NCI-H510A treated with DMSO at 0.1 percent for 48 hours (cell line): ENCODE measurements at regions not wholly inside any gene's neighbourhood (a gene's known extent, or its start where the extent isn't known, plus 50 kb on each side); places are given as distances from the start of the nearest gene placed in this dataset.

ENCODE experiments used
- DNase-seq: peaks from one replicate; lab custom pipeline; 2025; lab: John Stamatoyannopoulos, UW

GRCh38 chr12:78586790-78587189 lies 277.8 kb upstream of the SYT1 start:
- DNase-seq: no peak

- DNase-seq: no peak
Observed at GRCh38 chr12:78599366-78599765, 265.2 kb upstream of the SYT1 start.

- DNase-seq: no peak
Observed at GRCh38 chr12:78600541-78600940, 264.0 kb upstream of the SYT1 start.

DNA sequence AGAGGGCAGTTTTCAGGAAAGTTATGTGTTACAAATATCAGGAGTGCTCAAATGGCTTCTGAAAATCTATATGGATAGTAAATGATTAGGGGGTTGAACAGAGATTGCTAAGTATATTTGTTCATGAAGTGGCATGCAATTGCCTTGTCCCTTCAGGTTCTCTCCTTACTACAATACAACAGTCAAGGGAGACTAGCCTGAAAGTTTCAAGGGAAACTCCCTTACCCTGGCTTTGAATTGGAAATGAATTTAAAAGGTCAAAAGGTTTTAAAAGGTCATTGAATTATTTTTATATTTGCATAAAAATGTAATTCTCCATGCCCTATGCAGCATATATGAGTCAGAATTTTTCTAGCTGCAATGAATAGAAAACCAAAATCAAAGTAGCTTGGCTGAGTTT lies 253.1 kb upstream of the SYT1 start:
- no peak for DNase-seq

- no peak for DNase-seq
Observed at GRCh38 chr12:78612190-78612589, 252.4 kb upstream of the SYT1 start.

GRCh38 chr12:78617683-78618082 lies 246.9 kb upstream of the SYT1 start:
- no peak for DNase-seq

DNA sequence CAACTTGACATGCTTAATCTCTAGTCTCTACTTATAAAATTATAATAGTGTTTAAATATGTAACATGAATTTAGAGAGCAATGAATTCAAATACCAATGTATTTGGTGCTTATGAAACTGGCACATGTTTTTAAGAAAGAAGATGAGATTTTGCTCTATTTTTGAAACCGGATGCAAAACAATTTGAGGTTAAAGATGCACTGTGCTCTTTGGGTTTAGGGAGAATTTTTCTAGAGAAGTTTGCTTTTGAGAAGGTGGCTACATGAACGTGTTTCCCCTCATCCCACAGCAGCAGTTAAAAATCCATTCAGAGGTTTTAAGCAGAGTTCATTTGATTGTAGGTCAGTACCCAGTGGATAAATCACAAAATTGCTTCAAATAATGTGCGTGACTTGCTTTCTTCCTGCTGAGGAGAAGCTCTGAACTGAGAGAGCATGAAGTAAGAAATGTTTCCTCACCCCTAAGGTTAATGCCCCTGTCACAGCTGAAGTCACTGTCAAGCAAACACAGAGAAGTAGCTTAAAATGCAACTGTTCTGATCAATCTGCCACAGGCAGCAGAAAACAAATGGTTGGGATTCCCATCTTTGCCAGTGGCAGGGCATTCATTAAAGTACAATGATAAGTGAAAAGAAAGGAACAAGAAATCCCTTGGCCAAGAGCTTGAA lies 241.9 kb upstream of the SYT1 start:
- no peak for DNase-seq

DNA sequence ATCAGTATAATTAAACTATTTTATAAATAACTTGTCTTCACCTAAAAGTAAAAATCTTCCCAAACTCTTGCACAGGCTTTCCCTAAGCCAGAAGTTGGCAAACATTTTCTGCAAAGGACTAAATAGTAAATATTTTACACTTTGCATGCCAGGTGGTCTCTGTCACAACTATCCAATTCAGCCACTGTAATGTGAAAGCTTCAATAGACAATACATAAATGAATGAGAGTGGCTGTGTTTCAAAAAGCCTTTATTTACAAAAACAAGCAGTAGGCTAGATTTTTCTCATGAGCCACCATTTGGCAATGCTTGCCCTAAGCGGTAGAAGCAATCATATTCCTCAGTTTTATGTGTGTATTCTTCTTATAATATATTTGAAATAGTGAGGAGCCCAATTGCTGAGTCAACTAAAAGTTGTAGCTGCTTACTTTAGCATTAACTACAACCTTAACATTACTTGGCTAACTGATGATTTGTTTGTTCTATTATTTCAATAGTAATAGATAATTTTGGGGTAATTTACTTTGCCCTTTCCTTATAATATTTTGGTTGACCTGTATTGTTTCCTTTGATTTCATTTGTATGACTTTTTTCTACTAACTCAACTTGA lies 236.0 kb upstream of the SYT1 start:
- DNase-seq: no peak

DNA sequence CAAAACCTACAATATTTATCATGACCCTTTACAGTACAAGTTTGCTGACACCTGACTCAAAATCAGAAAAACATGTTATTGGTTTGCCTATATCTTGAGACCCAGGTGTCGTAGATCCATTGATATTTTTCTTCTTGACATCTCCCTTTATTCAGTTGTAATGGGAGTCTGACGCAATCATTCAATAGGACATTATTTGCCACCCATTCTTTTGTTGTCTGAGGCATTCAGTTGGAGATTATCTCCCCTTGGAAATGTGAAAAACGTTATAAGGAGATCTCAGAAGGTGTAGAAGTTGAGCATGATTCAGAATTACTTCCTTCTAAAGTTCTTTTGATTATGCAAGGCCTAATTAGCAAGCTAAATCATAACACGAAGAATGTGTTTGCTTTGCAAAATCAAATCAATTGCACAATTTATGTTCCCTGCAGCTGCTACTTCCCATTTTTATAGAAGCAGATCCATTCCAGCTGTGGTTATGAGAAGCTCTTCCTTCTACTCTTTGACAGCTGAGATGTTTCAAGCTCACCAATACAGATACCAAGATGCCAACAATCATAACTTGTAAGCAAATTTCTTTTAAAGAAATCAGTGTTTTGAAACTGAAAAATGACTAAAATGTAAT lies 228.2 kb upstream of the SYT1 start:
- DNase-seq: no peak

DNA sequence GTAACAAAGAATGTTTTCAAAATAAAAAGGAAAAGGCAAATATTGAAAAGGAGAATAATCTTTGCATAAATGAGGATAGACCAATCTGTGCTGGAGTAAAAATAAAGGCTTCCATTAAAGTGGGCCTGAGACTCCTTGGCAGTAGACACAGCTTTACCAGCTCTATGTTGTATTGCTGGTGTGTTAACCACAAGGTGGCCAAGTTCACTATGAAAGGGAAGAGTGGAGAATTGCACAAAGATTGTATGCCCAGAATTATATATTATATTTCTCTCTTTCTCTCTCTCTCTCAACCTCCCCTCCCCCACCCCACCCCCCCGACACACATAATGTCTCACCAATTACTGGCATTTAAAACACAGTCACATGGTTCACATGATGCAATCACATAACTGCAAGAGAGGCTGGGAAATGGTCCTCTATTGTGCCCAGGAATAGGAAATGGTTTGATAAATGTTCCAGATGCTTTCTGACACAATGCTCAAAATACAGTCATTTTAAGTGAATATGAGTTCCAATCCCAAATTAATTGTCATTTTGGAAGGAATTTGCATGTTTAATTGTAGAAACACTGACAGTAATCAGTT lies 222.6 kb upstream of the SYT1 start:
- no peak for DNase-seq

DNA sequence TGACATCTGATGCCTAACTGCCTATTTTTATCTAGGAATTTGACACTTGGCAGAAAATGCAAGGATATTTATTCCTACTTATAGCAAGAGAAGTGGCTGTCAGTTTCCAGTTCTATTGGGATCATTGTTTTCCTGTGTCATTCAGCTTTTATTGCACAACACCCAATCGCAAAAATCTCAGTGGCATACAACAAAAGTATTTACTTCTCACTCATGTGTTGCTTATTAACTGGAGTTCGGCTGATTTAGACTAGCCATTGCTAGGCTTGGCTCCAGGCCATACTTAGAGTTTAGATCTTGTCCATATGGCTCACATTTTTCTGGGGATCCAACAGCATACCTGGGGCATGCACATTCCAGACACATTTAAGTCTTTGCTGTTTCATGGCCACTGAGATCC lies 218.6 kb upstream of the SYT1 start:
- no peak for DNase-seq

DNA sequence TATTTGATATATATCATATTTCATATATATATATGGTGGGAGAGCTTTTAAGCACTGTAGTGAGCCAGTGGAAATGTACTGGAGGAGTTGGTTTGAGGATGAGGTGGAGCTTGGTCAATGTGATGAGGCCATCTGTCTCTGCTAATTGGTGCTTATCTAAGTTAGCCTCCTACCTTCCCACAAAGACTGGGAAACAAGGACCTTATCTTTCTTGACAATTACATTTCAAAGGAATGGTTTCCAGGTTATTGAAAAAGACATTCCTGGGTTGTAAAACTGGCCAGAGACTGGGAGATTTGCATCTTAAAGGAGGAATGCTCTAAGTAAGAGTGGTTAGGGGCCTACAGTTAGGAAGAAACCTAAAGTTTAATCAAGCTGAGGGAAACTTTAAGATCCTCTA lies 212.8 kb upstream of the SYT1 start:
- DNase-seq: no peak

DNA sequence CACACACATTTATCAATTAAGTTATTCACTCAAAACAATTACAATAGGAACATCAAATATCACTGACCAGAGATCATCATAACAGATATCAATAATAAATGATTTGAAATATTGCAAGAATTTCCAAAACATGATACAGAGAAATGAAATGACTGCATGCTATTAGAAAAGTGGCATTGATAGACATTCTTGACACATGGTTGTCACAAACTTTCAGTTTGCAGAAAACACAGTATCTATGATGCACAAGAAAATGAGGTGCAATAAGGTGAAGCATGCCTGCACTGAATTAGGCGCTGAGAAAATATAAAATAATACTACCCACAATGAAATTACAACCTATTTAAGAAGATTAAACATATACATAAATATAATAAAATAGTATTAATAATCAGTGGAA lies 198.0 kb upstream of the SYT1 start:
- DNase-seq: no peak

- DNase-seq: no peak
Observed at GRCh38 chr12:78671295-78671694, 193.3 kb upstream of the SYT1 start.

GRCh38 chr12:78672033-78672432 lies 192.5 kb upstream of the SYT1 start:
- no peak for DNase-seq

GRCh38 chr12:78674311-78675090 lies 190.1 kb upstream of the SYT1 start:
- no peak for DNase-seq

GRCh38 chr12:78680596-78680995 lies 184.0 kb upstream of the SYT1 start:
- no peak for DNase-seq

DNA sequence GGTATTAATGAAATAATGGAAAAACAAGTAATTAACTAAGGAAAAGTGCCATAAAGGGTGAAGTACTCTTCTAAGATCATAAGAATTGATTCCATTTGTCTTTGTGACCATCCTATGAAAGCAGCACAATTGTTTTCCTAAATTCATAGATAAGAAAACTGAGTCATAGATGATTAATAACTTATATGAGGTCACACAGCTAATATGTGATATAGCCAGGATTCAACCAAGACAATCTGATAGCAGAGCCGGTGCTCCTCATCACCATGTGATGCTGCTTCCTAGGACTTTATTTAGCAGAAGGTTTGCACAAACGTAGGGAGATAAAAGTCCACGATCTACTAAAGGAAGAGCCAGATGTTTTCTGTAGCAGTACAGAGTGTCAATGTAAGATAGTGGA lies 181.5 kb upstream of the SYT1 start:
- no peak for DNase-seq

GRCh38 chr12:78683626-78684025 lies 180.9 kb upstream of the SYT1 start:
- no peak for DNase-seq

DNA sequence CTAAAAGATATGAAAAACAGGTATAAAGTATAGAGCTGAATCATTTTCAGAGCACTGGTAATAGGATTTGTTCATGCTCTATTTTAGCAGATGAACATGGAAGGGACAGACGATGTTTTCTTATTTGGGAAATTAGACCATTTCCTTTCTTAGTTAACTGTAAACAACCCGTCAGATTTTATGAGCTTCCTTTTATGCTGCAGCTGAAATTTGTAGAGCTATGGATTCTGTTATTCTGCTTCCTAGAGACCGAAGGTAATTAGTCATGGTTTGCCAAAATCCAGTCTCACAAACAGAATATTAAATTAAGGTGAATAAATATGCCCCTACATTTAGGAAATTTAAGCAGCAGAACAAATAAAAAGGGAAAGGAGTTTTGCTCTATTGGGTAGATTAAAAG lies 180.2 kb upstream of the SYT1 start:
- no peak for DNase-seq

DNA sequence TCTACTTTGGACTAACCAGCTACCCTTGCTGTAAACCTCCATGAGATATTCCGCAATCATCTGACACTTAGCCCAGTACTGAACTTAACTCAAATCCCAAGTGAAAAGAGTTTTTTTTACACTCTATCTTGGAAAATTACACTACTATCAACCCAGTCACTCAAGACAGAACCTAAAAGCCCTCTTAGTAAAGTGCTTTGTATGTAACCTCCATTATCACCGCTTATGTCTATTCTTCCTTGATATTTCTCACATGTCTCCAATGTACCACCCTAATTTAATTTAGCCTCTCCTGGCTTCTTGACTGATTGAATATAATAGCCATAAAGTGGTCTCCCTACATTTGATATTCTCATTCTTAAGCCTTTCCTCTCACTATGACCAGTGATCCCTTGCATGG lies 168.8 kb upstream of the SYT1 start:
- no peak for DNase-seq

- no peak for DNase-seq
Observed at GRCh38 chr12:78696267-78696666, 168.3 kb upstream of the SYT1 start.
